ENCODE measurements at regions not wholly inside any gene's neighbourhood (a gene's known extent, or its start where the extent isn't known, plus 50 kb on each side); places are given as distances from the start of the nearest gene placed in this dataset.

DNA sequence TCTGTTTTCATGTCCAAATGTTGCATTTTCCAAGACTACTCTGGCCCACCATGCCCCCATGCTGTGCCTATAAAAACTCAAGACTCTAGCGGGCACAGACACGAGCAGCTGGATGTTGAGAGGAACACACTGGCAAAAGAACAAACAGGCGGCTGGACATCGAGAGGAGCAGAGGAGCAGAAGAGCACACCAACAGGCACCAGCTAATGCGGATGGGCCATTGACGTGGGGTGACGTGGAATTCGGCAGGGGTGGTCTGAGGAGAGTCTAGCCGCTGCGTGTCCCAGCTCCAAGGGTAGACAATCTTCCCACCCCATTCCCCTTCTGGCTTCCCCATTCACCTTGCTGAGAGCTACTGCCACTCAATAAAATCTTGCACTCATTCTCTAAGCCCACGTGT lies 54.4 kb upstream of the SMIM30 start:
- DNase-seq (ENCODE audit: low read depth in 1 of 2, low spot score in 1 of 2) = no peak
- H3K9me3 ChIP-seq = no peaks in the 10 kb centered on the region
- POLR2A ChIA-PET = no interaction called here
- no peak for ATAC-seq
- WGBS (ENCODE audit: missing lambda C conversion rate) = 46% methylated on average over 11 of the region's 11 CpGs
- H3K4me2 ChIP-seq = no peak overlapping the region
- TF ChIP-seq, protein P1, sequence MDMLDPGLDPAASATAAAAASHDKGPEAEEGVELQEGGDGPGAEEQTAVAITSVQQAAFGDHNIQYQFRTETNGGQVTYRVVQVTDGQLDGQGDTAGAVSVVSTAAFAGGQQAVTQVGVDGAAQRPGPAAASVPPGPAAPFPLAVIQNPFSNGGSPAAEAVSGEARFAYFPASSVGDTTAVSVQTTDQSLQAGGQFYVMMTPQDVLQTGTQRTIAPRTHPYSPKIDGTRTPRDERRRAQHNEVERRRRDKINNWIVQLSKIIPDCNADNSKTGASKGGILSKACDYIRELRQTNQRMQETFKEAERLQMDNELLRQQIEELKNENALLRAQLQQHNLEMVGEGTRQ (IDR thresholded peaks at IDR 0.05) = no peak
- TF ChIP-seq BHLHE40 (IDR thresholded peaks at IDR 0.05; ENCODE audit: low read depth, low read length) = no peak
- TF ChIP-seq, protein P2, sequence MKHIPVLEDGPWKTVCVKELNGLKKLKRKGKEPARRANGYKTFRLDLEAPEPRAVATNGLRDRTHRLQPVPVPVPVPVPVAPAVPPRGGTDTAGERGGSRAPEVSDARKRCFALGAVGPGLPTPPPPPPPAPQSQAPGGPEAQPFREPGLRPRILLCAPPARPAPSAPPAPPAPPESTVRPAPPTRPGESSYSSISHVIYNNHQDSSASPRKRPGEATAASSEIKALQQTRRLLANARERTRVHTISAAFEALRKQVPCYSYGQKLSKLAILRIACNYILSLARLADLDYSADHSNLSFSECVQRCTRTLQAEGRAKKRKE (CRISPR knock-in tag; IDR thresholded peaks at IDR 0.05; ENCODE audit: low read depth) = no peak
- TF ChIP-seq, protein P3, sequence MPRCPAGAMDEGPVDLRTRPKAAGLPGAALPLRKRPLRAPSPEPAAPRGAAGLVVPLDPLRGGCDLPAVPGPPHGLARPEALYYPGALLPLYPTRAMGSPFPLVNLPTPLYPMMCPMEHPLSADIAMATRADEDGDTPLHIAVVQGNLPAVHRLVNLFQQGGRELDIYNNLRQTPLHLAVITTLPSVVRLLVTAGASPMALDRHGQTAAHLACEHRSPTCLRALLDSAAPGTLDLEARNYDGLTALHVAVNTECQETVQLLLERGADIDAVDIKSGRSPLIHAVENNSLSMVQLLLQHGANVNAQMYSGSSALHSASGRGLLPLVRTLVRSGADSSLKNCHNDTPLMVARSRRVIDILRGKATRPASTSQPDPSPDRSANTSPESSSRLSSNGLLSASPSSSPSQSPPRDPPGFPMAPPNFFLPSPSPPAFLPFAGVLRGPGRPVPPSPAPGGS (IDR thresholded peaks at IDR 0.05) = no peak
- TF ChIP-seq CBX8 (IDR thresholded peaks at IDR 0.05) = no peak
- TF ChIP-seq JUN (IDR thresholded peaks at IDR 0.05) = no peak
- TF ChIP-seq, protein P4, sequence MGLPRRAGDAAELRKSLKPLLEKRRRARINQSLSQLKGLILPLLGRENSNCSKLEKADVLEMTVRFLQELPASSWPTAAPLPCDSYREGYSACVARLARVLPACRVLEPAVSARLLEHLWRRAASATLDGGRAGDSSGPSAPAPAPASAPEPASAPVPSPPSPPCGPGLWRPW (IDR thresholded peaks at IDR 0.05) = no peak
- no peak for TF ChIP-seq ZNF302 (CRISPR knock-in tag; IDR thresholded peaks at IDR 0.05)
- TF ChIP-seq MAZ (IDR thresholded peaks at IDR 0.05; ENCODE audit: borderline replicate concordance, low read depth, low read length) = no peak
- TF ChIP-seq CHD2 (IDR thresholded peaks at IDR 0.05; ENCODE audit: low read length, partially characterized antibody) = no peak
- TF ChIP-seq, protein P5, sequence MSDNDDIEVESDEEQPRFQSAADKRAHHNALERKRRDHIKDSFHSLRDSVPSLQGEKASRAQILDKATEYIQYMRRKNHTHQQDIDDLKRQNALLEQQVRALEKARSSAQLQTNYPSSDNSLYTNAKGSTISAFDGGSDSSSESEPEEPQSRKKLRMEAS (IDR thresholded peaks at IDR 0.05) = no peak
- no peak for TF ChIP-seq EP300 (IDR thresholded peaks at IDR 0.05)
- no peak for TF ChIP-seq EHF (CRISPR knock-in tag; IDR thresholded peaks at IDR 0.05)
- TF ChIP-seq MYC (IDR thresholded peaks at IDR 0.05; ENCODE audit: borderline replicate concordance, low read length) = no peak
- TF ChIP-seq, protein P6, sequence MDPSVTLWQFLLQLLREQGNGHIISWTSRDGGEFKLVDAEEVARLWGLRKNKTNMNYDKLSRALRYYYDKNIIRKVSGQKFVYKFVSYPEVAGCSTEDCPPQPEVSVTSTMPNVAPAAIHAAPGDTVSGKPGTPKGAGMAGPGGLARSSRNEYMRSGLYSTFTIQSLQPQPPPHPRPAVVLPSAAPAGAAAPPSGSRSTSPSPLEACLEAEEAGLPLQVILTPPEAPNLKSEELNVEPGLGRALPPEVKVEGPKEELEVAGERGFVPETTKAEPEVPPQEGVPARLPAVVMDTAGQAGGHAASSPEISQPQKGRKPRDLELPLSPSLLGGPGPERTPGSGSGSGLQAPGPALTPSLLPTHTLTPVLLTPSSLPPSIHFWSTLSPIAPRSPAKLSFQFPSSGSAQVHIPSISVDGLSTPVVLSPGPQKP (IDR thresholded peaks at IDR 0.05; ENCODE audit: low read depth, low read length) = no peak
- TF ChIP-seq NR3C1 (IDR thresholded peaks at IDR 0.05) = no peak
- TF ChIP-seq HOXA7 (CRISPR knock-in tag; IDR thresholded peaks at IDR 0.05) = no peak
- TF ChIP-seq HOXB13 (CRISPR knock-in tag; IDR thresholded peaks at IDR 0.05; ENCODE audit: low read depth) = no peak
- H3K4me3 ChIP-seq = no peak overlapping the region
- no peak for FAIRE-seq
- no peaks in the 10 kb centered on the region for H3K4me1 ChIP-seq
- CTCF ChIA-PET = interaction anchor here (1.1 to 1.7 kb wide), 2 partner anchors 12 to 13 kb away, joined by 3 to 6 read pairs; no protein-coding TSS in a partner anchor
- no peak overlapping the region for H3K27ac ChIP-seq

DNA sequence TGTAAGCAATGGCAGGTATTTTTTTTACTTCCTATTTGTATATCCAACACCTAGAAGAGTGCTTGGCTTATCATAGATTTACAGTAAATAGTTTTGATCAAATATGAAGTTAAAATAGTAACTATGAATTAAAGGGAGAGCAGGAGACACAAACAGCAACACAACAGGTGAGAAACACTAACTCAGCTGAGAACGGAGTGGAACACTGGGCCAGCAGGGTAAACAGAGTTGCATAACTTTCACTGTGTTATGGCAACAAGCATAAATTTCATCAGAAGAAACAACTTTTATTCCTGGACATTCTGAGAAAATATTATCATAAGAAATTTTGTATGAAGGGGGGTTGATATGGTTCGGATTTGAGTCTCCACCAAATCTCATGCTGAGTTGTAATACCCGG lies 52.2 kb upstream of the SMIM30 start:
- TF ChIP-seq, protein P7, sequence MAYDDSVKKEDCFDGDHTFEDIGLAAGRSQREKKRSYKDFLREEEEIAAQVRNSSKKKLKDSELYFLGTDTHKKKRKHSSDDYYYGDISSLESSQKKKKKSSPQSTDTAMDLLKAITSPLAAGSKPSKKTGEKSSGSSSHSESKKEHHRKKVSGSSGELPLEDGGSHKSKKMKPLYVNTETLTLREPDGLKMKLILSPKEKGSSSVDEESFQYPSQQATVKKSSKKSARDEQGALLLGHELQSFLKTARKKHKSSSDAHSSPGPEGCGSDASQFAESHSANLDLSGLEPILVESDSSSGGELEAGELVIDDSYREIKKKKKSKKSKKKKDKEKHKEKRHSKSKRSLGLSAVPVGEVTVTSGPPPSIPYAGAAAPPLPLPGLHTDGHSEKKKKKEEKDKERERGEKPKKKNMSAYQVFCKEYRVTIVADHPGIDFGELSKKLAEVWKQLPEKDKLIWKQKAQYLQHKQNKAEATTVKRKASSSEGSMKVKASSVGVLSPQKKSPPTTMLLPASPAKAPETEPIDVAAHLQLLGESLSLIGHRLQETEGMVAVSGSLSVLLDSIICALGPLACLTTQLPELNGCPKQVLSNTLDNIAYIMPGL (CRISPR knock-in tag; IDR thresholded peaks at IDR 0.05; ENCODE audit: borderline replicate concordance) = no peak
- no peak for TF ChIP-seq CEBPB (IDR thresholded peaks at IDR 0.05)
- TF ChIP-seq ZSCAN20 (CRISPR knock-in tag; IDR thresholded peaks at IDR 0.05) = no peak
- no peak for TF ChIP-seq HEYL (CRISPR knock-in tag; IDR thresholded peaks at IDR 0.05)
- TF ChIP-seq FOXS1 (CRISPR knock-in tag; IDR thresholded peaks at IDR 0.05) = no peak
- TF ChIP-seq, protein P2 (CRISPR knock-in tag; IDR thresholded peaks at IDR 0.05; ENCODE audit: low read depth) = no peak
- no peak for TF ChIP-seq BHLHE40 (IDR thresholded peaks at IDR 0.05; ENCODE audit: low read depth, low read length)
- no peak for TF ChIP-seq KDM5A (IDR thresholded peaks at IDR 0.05)
- TF ChIP-seq EHMT2 (IDR thresholded peaks at IDR 0.05; ENCODE audit: low read depth) = no peak
- no peak for TF ChIP-seq ZNF302 (CRISPR knock-in tag; IDR thresholded peaks at IDR 0.05)
- no peak for TF ChIP-seq JUNB (IDR thresholded peaks at IDR 0.05)
- no peak for TF ChIP-seq SREBF2 (IDR thresholded peaks at IDR 0.05)
- TF ChIP-seq FOSB (CRISPR knock-in tag; IDR thresholded peaks at IDR 0.05) = no peak
- TF ChIP-seq, protein P6 (IDR thresholded peaks at IDR 0.05; ENCODE audit: low read depth, low read length) = no peak
- no peak for TF ChIP-seq TFCP2L1 (CRISPR knock-in tag; IDR thresholded peaks at IDR 0.05)
- no peak for TF ChIP-seq MAZ (IDR thresholded peaks at IDR 0.05; ENCODE audit: borderline replicate concordance, low read depth, low read length)
- no peak for FAIRE-seq
- DNase-seq (ENCODE audit: low read depth in 1 of 2, low spot score in 1 of 2) = no peak
- ATAC-seq = no peak
- no peak overlapping the region for H3K4me2 ChIP-seq
- H3K4me3 ChIP-seq = no peak overlapping the region
- CTCF ChIA-PET = no interaction called here
- no peaks in the 10 kb centered on the region for H3K9me3 ChIP-seq
- POLR2A ChIA-PET = no interaction called here
- H3K27ac ChIP-seq = no peak overlapping the region
- no peaks in the 10 kb centered on the region for H3K4me1 ChIP-seq
- 19% methylated on average over 3 of the region's 3 CpGs for WGBS (ENCODE audit: missing lambda C conversion rate)

All from A549 (cell line).